IMR-90 (cell line): ENCODE measurements at regions not wholly inside any gene's neighbourhood (a gene's known extent, or its start where the extent isn't known, plus 50 kb on each side); places are given as distances from the start of the nearest gene placed in this dataset.

ENCODE experiments used
- ATAC-seq: fragments of 200-7000 bp; cut with Tn5 transposase; 2 replicates; pipeline ENCODE4 v1.9.1; 2020; ENCODE audit warnings: low read depth, mild to moderate bottlenecking, moderate library complexity
- BruUV-seq: library from RNA; stranded (reverse); fragments of 400-500 nt; replicated peaks from 2 replicates; lab custom pipeline; 2021; lab: Mats Ljungman, UMichigan
- CTCF ChIA-PET: fragments of 300-600 bp; formaldehyde crosslinking; extraction: SDS; loops from one replicate; lab custom pipeline; 2021; ENCODE audit warnings: antibody characterized with exemption; lab: Yijun Ruan, JAX
- POLR2A ChIA-PET: fragments of 300-600 bp; sonication (Branson Sonifier 250); formaldehyde crosslinking; loops from one replicate; lab custom pipeline; 2022; ENCODE audit warnings: antibody characterized with exemption; ENCODE audit not compliant: unreplicated experiment; lab: Charles Lee
- DNase-seq: peaks from one replicate; pipeline ENCODE4 v3.0.0; 2013
- H2AFZ ChIP-seq: replicated peaks from 2 replicates; pipeline ENCODE3; 2013; ENCODE audit warnings: low read length, mild to moderate bottlenecking; ENCODE audit not compliant: poor library complexity
- H2AK5ac ChIP-seq: 2 replicates; pipeline ENCODE4 v1.6.1; 2013; ENCODE audit warnings: low read depth, low read length, inconsistent platforms
- H2AK9ac ChIP-seq: replicated peaks from 2 replicates; pipeline ENCODE3; 2013; ENCODE audit warnings: mild to moderate bottlenecking, low read depth, low read length, moderate library complexity; ENCODE audit not compliant: poor library complexity
- H2BK120ac ChIP-seq: 2 replicates; pipeline ENCODE4 v1.6.1; 2013; ENCODE audit warnings: low read depth, low read length, inconsistent platforms
- H2BK15ac ChIP-seq: 3 replicates; pipeline ENCODE4 v1.6.1; 2013; ENCODE audit warnings: low read depth, low read length, inconsistent platforms
- H2BK20ac ChIP-seq: 2 replicates; pipeline ENCODE4 v1.6.1; 2013; ENCODE audit warnings: low read depth, mild to moderate bottlenecking, inconsistent platforms, low read length, moderate library complexity
- H2BK5ac ChIP-seq: 2 replicates; pipeline ENCODE4 v1.6.1; 2013; ENCODE audit warnings: mild to moderate bottlenecking, low read depth, low read length, inconsistent platforms; ENCODE audit not compliant: poor library complexity, severe bottlenecking
- H3K14ac ChIP-seq: replicated peaks from 2 replicates; pipeline ENCODE4 v1.6.1; 2013; ENCODE audit warnings: low read depth, low read length, inconsistent platforms
- H3K18ac ChIP-seq: 2 replicates; pipeline ENCODE4 v1.6.1; 2013; ENCODE audit warnings: low read depth, low read length, control low read depth
- H3K23ac ChIP-seq: 2 replicates; pipeline ENCODE4 v1.6.1; 2013; ENCODE audit warnings: low read depth, low read length, inconsistent platforms
- H3K27ac ChIP-seq: 2 replicates; pipeline ENCODE4 v1.5.1; 2013; ENCODE audit warnings: mild to moderate bottlenecking, control low read depth, low read length; ENCODE audit not compliant: insufficient read depth
- H3K27me3 ChIP-seq: 2 replicates; pipeline ENCODE4 v1.6.1; 2013; ENCODE audit warnings: low read length; ENCODE audit not compliant: control insufficient read depth, insufficient read depth
- H3K36me3 ChIP-seq: 2 replicates; pipeline ENCODE4 v1.6.1; 2013; ENCODE audit warnings: low read length, mixed read lengths; ENCODE audit not compliant: control insufficient read depth, insufficient read depth
- H3K4ac ChIP-seq: 2 replicates; pipeline ENCODE4 v1.6.1; 2013; ENCODE audit warnings: low read depth, low read length, inconsistent platforms
- H3K4me1 ChIP-seq: 2 replicates; pipeline ENCODE4 v1.6.1; 2013; ENCODE audit warnings: low read length, mixed read lengths; ENCODE audit not compliant: control insufficient read depth, insufficient read depth
- H3K4me2 ChIP-seq: 2 replicates; pipeline ENCODE4 v1.6.1; 2013; ENCODE audit warnings: low read depth, mild to moderate bottlenecking, control low read depth, low read length, moderate library complexity
- H3K4me3 ChIP-seq: 2 replicates; pipeline ENCODE4 v1.5.1; 2013; ENCODE audit warnings: low read depth, mild to moderate bottlenecking, control low read depth, low read length, moderate library complexity; ENCODE audit not compliant: insufficient read depth
- H3K56ac ChIP-seq: 2 replicates; pipeline ENCODE4 v1.6.1; 2013; ENCODE audit warnings: low read length, inconsistent platforms; ENCODE audit not compliant: insufficient read depth; ENCODE audit errors: extremely low read depth
- H3K79me1 ChIP-seq, 2 experiments: 2 replicates each; pipeline ENCODE4 v1.6.1; 2013; ENCODE audit warnings: low read length in 2 of 2, inconsistent platforms in 1 of 2, low read depth in 1 of 2
- H3K9ac ChIP-seq: 2 replicates; pipeline ENCODE4 v1.6.1; 2013; ENCODE audit warnings: low read depth, low read length, control low read depth
- H3K9me1 ChIP-seq: 2 replicates; pipeline ENCODE4 v1.6.1; 2013; ENCODE audit warnings: low read length, inconsistent platforms; ENCODE audit not compliant: insufficient read depth
- H3K9me3 ChIP-seq: 2 replicates; pipeline ENCODE4 v1.6.1; 2013; ENCODE audit warnings: low read length; ENCODE audit not compliant: control insufficient read depth, insufficient read depth
- H4K20me1 ChIP-seq: 2 replicates; pipeline ENCODE4 v1.6.1; 2013; ENCODE audit warnings: low read length, inconsistent platforms; ENCODE audit not compliant: insufficient read depth
- H4K5ac ChIP-seq: 2 replicates; pipeline ENCODE4 v1.6.1; 2013; ENCODE audit warnings: mild to moderate bottlenecking, low read depth, low read length, control low read depth
- H4K8ac ChIP-seq, 2 experiments: 2 replicates each; pipeline ENCODE4 v1.6.1; 2013; ENCODE audit warnings: low read depth in 2 of 2, low read length in 2 of 2, control low read depth in 1 of 2, inconsistent platforms in 1 of 2
- H4K91ac ChIP-seq: 2 replicates; pipeline ENCODE4 v1.6.1; 2013; ENCODE audit warnings: low read depth, low read length, inconsistent platforms; ENCODE audit not compliant: insufficient read depth
- BHLHE40 ChIP-seq: fragments of 150-350 bp; IDR thresholded peaks from 2 replicates; pipeline ENCODE4 v1.6.1; 2016; ENCODE audit warnings: mild to moderate bottlenecking, low read depth, low read length
- CEBPB ChIP-seq: IDR thresholded peaks from 2 replicates; pipeline ENCODE4 v1.6.1; 2012; ENCODE audit warnings: low read depth, low read length, improper control_type of control experiment
- CHD1 ChIP-seq: IDR thresholded peaks from 2 replicates; pipeline ENCODE4 v1.6.1; 2012; ENCODE audit warnings: low read depth, low read length, improper control_type of control experiment
- ELK1 ChIP-seq: fragments of 150-350 bp; IDR thresholded peaks from 2 replicates; pipeline ENCODE4 v1.6.1; 2016; ENCODE audit warnings: low read depth, mild to moderate bottlenecking, low read length, moderate library complexity, borderline replicate concordance
- FOS ChIP-seq: fragments of 150-350 bp; IDR thresholded peaks from 2 replicates; pipeline ENCODE4 v1.6.1; 2016; ENCODE audit warnings: low read depth, low read length
- MAFK ChIP-seq: IDR thresholded peaks from 2 replicates; pipeline ENCODE4 v1.6.1; 2012; ENCODE audit warnings: low read depth, low read length, improper control_type of control experiment
- MAZ ChIP-seq: IDR thresholded peaks from 2 replicates; pipeline ENCODE4 v1.6.1; 2012; ENCODE audit warnings: low read depth, mild to moderate bottlenecking, low read length, improper control_type of control experiment, moderate library complexity, borderline replicate concordance
- MXI1 ChIP-seq: IDR thresholded peaks from 2 replicates; pipeline ENCODE4 v1.6.1; 2012; ENCODE audit warnings: low read depth, mild to moderate bottlenecking, low read length, moderate library complexity, borderline replicate concordance
- NFE2L2 ChIP-seq: fragments of 150-350 bp; IDR thresholded peaks from 2 replicates; pipeline ENCODE4 v1.6.1; 2016; ENCODE audit warnings: low read depth, mild to moderate bottlenecking, low read length
- POLR2A ChIP-seq: IDR thresholded peaks from 2 replicates; pipeline ENCODE4 v1.6.1; 2012; ENCODE audit warnings: mild to moderate bottlenecking, low read depth, low read length
- RAD21 ChIP-seq: IDR thresholded peaks from 2 replicates; pipeline ENCODE4 v1.6.1; 2012; ENCODE audit warnings: low read length, improper control_type of control experiment
- RCOR1 ChIP-seq: IDR thresholded peaks from 2 replicates; pipeline ENCODE4 v1.6.1; 2012; ENCODE audit warnings: mild to moderate bottlenecking, low read length, improper control_type of control experiment; ENCODE audit not compliant: insufficient replicate concordance
- RFX5 ChIP-seq: IDR thresholded peaks from 2 replicates; pipeline ENCODE4 v1.8.0; 2012; ENCODE audit warnings: low read depth, mild to moderate bottlenecking, low read length, moderate library complexity
- SMC3 ChIP-seq: fragments of 150-350 bp; IDR thresholded peaks from 2 replicates; pipeline ENCODE4 v1.6.1; 2016; ENCODE audit warnings: low read depth, mild to moderate bottlenecking, antibody characterized with exemption, low read length, moderate library complexity
- WGBS, 2 experiments: methylation state at CpG; one replicate each; pipeline versions ENCODE4 v1.1.5 to v1.1.7; 2013; ENCODE audit warnings: missing lambda C conversion rate in 2 of 2; ENCODE audit not compliant: insufficient read length in 1 of 2; ENCODE audit errors: extremely low coverage in 2 of 2; 5-methylcytosine and 5-hydroxymethylcytosine counted together
- dilution Hi-C: fragments of 300-500 bp; cut with HindIII; formaldehyde crosslinking; loops from one replicate; pipeline ENCODE4 v1.14.3; 2018; ENCODE audit warnings: low sequenced_read_pairs; ENCODE audit not compliant: unreplicated experiment
- in situ Hi-C: fragments of 300-500 bp; cut with MboI; formaldehyde crosslinking; loops from 3 replicates; pipeline ENCODE4 v1.14.3; 2019; ENCODE audit warnings: low sequenced_read_pairs, inconsistent platforms, mixed read lengths
- intact Hi-C: fragments of 100-400 bp; cut with micrococcal nuclease; formaldehyde crosslinking; loops from 2 replicates; pipeline ENCODE4 v1.10.0; 2022
- TF ChIP-seq, protein P1 (sequence below): fragments of 150-350 bp; IDR thresholded peaks from 2 replicates; pipeline ENCODE4 v1.6.1; 2017; ENCODE audit warnings: mild to moderate bottlenecking, antibody characterized with exemption, low read length, low read depth
- TF ChIP-seq, protein P2 (sequence below): conservative IDR thresholded peaks from 2 replicates; pipeline ENCODE4 v1.5.1; 2012; ENCODE audit warnings: mild to moderate bottlenecking, low read depth, low read length, improper control_type of control experiment

DNA sequence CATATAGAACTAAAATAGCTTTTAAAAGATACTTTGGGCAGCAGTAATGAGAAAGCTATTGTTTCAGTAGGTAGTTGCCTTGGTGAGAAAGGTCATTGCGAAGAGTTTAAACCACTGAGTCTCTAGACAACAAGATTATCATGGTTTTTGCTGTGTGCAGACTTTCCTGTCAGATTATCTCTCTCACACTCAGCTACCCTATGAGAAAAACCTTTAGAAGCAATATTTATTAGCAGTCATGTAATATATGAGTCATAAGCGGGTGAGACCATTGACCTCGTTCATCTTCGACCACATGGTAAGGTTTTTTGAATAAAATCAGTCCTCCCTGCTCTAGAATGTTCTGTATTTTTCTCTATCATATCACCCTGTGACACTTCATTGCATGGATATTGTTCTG lies 59.9 kb downstream of the GPR65 start:
- CTCF ChIA-PET: no interaction called here
- Histone ChIP-seq H2BK20ac (no peak overlapping the region), H3K4me2 (no peak overlapping the region), H4K8ac (no peak overlapping the region), H3K23ac (no peak overlapping the region), H4K5ac (no peak overlapping the region), H2AK5ac (no peak overlapping the region), H3K14ac (no peak overlapping the region), H3K4ac (no peak overlapping the region), H3K79me1 (no peaks in the 10 kb centered on the region), H2AK9ac (no peak overlapping the region), H2BK5ac (no peak overlapping the region), H3K9ac (no peak overlapping the region), H3K27ac (no peak overlapping the region), H3K18ac (no peak overlapping the region), H3K4me3 (no peak overlapping the region), H3K56ac (no peak overlapping the region), H4K91ac (no peak overlapping the region), H3K9me3 (peaks cover 4% of the 10 kb centered on the region; the same call in 1 of the 2 replicates), H2BK120ac (no peak overlapping the region), H3K27me3 (no peaks in the 10 kb centered on the region), H3K36me3 (no peaks in the 10 kb centered on the region), H2AFZ (no peak overlapping the region), H3K9me1 (no peaks in the 10 kb centered on the region), H4K20me1 (no peaks in the 10 kb centered on the region), H3K4me1 (no peaks in the 10 kb centered on the region), H2BK15ac (no peak overlapping the region)
- no CpG with 5 or more reads among the region's 4 CpGs for WGBS, 2 experiments
- intact Hi-C loops: no loop called here
- dilution Hi-C loops: no loop called here
- in situ Hi-C loops: no loop called here
- TF ChIP-seq RCOR1: no peak
- TF ChIP-seq RFX5: no peak
- TF ChIP-seq CEBPB: no peak
- TF ChIP-seq MAFK: no peak
- TF ChIP-seq SMC3: no peak
- TF ChIP-seq MAZ: no peak
- TF ChIP-seq POLR2A: no peak
- no peak for TF ChIP-seq MXI1
- TF ChIP-seq NFE2L2: no peak
- no peak for TF ChIP-seq FOS
- TF ChIP-seq BHLHE40: no peak
- TF ChIP-seq, protein P1, sequence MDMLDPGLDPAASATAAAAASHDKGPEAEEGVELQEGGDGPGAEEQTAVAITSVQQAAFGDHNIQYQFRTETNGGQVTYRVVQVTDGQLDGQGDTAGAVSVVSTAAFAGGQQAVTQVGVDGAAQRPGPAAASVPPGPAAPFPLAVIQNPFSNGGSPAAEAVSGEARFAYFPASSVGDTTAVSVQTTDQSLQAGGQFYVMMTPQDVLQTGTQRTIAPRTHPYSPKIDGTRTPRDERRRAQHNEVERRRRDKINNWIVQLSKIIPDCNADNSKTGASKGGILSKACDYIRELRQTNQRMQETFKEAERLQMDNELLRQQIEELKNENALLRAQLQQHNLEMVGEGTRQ: no peak
- no peak for TF ChIP-seq CHD1
- TF ChIP-seq, protein P2, sequence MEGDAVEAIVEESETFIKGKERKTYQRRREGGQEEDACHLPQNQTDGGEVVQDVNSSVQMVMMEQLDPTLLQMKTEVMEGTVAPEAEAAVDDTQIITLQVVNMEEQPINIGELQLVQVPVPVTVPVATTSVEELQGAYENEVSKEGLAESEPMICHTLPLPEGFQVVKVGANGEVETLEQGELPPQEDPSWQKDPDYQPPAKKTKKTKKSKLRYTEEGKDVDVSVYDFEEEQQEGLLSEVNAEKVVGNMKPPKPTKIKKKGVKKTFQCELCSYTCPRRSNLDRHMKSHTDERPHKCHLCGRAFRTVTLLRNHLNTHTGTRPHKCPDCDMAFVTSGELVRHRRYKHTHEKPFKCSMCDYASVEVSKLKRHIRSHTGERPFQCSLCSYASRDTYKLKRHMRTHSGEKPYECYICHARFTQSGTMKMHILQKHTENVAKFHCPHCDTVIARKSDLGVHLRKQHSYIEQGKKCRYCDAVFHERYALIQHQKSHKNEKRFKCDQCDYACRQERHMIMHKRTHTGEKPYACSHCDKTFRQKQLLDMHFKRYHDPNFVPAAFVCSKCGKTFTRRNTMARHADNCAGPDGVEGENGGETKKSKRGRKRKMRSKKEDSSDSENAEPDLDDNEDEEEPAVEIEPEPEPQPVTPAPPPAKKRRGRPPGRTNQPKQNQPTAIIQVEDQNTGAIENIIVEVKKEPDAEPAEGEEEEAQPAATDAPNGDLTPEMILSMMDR: no peak
- TF ChIP-seq RAD21: no peak
- TF ChIP-seq ELK1: no peak
- DNase-seq (no peak), ATAC-seq (no peak)
- BruUV-seq: no TSS peak
- POLR2A ChIA-PET: no interaction called here
